HG02870 (cell line): ENCODE measurements at regions not wholly inside any gene's neighbourhood (a gene's known extent, or its start where the extent isn't known, plus 50 kb on each side); places are given as distances from the start of the nearest gene placed in this dataset.

Experiments used
- ATAC-seq: cut with Tn5 transposase; IDR thresholded peaks from one replicate; pipeline ENCODE4 v1.9.1; 2021; ENCODE audit warnings: mild to moderate bottlenecking, moderate library complexity; ENCODE audit not compliant: unreplicated experiment

GRCh38 chr4:24419181-24420034, 164.9 kb downstream of the DHX15 start:
- peak; percentile 95 for ATAC-seq

DNA sequence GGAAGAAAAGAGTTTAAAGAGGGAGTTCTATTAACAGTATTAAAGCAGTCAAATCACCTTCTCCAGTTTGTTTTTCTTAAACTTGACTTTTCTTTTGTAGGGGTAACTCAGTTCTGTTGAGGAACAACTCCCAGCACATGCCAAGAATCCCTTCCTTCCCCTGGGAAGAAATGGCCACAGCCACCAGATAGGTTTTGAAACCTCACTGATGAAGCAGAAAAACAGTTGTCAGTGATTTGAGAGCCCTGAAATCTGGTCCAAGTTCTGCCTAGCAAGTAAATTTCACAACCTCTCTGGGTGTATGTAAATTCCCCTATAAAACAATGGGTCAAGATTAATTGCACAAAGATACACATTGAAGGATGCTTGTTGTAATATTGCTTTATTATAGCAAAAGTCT, 167.1 kb downstream of the DHX15 start:
- no peak for ATAC-seq

GRCh38 chr4:24416293-24416692, 168.1 kb downstream of the DHX15 start:
- ATAC-seq, result no peak

DNA sequence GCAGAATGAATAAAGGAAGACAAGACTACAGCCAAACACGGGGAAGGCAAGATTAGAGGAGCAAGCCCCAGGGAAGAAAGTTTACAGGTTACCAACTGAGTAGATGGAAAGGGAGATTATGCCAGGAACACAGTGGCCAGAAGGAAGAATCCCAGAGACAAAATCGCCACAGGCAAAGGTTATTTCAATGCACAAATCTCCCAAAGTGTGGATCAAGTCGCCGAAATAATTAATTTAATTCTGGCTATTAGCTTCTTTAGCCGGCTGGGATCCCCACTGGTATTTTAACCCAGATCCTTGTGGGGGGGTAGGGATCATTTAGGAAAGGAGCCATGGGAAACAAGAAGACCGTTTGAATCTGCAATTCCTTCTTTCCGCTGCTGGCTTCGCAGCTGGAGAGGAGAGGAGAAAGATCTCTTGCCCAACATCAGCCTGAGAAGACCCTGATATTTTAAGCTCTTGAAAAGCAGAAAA, 171.0 kb downstream of the DHX15 start:
- no peak for ATAC-seq

GRCh38 chr4:24411806-24412205, 172.5 kb downstream of the DHX15 start:
- ATAC-seq, result no peak

DNA sequence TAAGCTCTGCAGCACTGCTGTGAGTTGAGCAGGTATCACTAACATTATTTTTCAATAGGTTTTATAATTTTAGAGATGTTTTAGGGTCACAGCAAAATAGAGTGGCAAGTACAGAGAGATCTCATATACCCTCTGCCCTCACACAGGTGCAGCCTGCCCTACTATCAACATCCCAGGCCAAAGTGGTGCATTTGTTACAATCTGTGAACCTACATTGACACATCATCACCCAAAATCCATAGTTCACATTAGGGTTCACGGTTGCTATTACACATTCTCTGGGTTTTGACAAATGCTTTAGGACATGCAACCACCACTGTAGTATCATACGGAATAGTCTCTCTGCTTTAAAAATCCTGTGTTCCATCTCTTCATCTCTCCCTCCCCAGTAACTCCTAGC, 173.1 kb downstream of the DHX15 start:
- ATAC-seq, result no peak

DNA sequence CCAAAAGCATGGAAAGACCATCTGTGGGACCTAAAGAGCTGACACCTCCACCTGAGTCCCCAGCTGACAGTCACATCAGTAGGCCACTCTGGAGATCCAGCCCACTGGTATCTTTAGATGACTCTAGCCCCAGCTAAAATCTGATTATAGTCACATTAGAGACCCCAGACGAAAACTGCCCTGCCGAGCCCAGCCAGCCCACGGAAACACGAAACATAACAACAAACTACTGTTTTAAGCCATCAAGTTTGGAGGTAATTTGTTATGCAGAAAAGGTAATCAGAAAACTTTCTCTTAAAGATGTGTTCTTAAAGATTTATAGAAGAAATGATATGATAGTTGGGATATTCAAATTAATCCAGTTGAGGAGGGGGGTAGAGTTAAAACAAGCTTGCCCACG, 175.7 kb downstream of the DHX15 start:
- no peak for ATAC-seq

DNA sequence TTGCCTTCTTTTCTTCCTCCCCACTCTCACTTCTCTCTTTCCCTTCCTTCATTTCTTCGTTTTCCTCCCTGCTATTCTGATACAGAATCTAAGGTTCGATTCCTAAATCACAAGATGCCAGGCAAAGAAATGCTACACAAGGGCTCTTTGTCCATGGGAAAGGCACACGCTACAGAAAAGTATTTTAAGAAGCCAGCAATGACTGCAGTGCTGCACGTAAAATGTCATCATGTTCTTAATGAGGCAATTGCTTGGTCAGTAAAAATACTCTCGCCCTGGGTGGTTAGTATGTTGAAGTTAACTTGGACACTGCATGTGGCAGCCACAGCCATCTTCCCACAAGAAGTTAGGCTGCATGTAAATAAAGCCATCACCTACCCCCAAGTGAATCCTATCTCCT, 178.4 kb downstream of the DHX15 start:
- no peak for ATAC-seq

DNA sequence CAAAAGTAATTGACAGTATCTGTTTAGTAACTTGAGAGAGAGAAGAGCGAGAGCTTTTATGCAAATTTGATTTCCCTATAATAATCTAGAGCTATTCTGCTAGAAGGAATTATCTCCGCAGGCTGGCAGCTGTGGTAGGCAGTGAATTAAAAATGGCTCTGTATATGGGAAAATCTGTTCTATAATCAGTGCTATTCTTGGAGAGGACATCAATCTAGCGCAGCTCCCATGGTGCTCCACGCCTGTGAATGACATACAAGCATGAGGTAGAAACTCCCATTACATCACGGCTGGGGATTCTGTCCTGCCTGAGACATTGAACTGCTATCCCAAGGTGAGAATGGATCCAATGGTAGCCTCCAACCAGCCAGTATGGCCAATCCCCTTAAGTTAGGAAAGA, 179.0 kb downstream of the DHX15 start:
- no peak for ATAC-seq

GRCh38 chr4:24404281-24404680, 180.1 kb downstream of the DHX15 start:
- no peak for ATAC-seq

GRCh38 chr4:24403265-24403664, 181.1 kb downstream of the DHX15 start:
- ATAC-seq, result no peak

DNA sequence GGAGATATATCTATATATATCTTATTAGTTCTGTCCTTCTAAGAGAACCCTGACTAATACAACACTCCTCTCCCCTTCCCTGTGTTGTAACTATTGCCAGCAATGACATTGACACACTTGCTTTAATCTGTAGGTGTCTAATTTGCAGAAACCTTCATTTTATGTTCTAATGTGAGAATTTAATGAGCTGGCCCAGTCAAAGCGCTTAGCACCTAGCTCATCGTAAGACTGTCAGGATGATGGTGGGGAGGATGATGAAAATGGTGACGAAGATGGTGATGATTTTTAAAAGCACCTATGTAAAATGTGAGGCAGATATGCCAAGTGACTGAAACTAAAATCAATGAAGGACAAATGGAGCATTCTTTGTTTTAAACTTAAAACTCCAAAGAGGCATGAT, 183.8 kb downstream of the DHX15 start:
- ATAC-seq, result no peak

- ATAC-seq, result no peak
Measured at GRCh38 chr4:24396988-24397387, 187.4 kb downstream of the DHX15 start.

GRCh38 chr4:24395937-24396336, 188.4 kb downstream of the DHX15 start:
- no peak for ATAC-seq

- no peak for ATAC-seq
Measured at GRCh38 chr4:24394041-24394440, 190.3 kb downstream of the DHX15 start.

DNA sequence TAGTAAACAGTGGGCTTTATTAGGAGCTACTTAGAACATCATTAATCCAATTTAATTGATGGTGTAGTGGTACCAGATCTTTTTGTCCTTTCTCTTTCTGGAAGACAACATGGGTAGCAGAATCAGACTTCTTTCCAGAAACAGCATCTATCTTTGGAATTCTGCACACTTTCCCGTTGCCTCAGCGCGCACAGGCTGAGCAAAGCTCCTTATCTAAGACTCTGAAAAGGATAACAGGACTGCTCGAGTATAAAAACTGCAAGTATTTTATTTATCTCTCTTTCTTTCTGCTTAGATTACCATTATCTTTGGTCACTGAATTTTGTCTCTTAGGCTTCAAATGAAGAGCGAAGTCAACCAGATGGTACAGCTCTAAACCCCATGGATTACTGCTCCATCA, 191.7 kb downstream of the DHX15 start:
- ATAC-seq, result no peak

- ATAC-seq, result peak; percentile 96
Measured at GRCh38 chr4:24382381-24382780, 202.0 kb downstream of the DHX15 start.

- ATAC-seq, result no peak
Measured at GRCh38 chr4:24380957-24381665, 203.2 kb downstream of the DHX15 start.

GRCh38 chr4:24373704-24374103, 210.7 kb downstream of the DHX15 start:
- ATAC-seq, result no peak

DNA sequence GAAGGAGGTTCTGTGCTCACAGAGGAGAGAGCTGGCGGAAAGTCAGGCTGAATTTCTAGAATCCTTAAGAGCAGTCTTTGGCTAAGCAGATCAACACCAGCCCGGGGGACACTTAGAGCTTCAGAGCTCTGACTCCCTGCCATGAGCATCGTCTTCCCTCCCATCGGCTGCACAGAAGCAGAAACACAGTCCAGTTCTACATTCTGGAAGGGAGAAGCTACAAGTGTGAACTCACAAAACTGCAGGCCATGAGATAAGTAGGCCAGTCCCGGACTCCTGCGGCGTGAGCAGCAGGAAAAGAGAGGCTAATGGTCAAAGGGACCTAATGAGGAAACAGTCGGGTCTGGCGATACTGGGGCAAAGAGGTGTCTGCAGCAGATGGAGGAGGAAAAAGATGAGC, 211.5 kb downstream of the DHX15 start:
- no peak for ATAC-seq

DNA sequence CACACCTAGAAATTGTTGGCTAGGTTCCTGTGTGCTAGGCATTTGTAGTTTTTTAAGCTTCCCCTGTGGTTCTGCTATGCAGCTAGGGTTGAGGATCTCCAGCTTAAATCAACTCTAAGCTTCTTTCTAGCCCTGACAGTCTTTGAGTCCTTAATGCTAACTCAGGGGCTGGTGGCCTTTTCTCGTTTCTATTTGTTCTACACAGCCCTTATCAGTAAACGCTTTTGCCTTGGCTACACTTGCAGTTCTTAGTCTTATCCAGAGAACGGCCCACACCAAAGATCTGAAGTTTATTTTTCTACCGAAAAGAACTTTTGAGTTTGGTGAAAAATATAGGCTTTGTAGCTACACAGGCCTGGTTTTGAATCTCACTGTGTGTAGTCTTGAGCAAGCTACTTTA, 212.0 kb downstream of the DHX15 start:
- no peak for ATAC-seq

GRCh38 chr4:24370421-24370820, 213.9 kb downstream of the DHX15 start:
- ATAC-seq, result no peak
